MM.1S (cell line): ENCODE measurements at regions not wholly inside any gene's neighbourhood (a gene's known extent, or its start where the extent isn't known, plus 50 kb on each side); places are given as distances from the start of the nearest gene placed in this dataset.

Experiments used
- DNase-seq: peaks from one replicate; pipeline ENCODE4 v3.0.0-alpha.2; 2015
- H2AFZ ChIP-seq: fragments of 300-600 bp; sonication (generic); 2 replicates; pipeline ENCODE4 v1.6.0; 2016; ENCODE audit warnings: antibody characterized with exemption, low read length
- H3F3A ChIP-seq: fragments of 300-600 bp; sonication (generic); 2 replicates; pipeline ENCODE4 v1.6.1; 2016; ENCODE audit warnings: mild to moderate bottlenecking, antibody characterized with exemption, low read length, moderate library complexity, mixed read lengths; ENCODE audit not compliant: insufficient read depth
- H3K27ac ChIP-seq: fragments of 300-600 bp; sonication (generic); 2 replicates; pipeline ENCODE4 v1.5.1; 2016; ENCODE audit warnings: mild to moderate bottlenecking, low read length
- H3K27me3 ChIP-seq: fragments of 300-600 bp; sonication (generic); replicated peaks from 2 replicates; pipeline ENCODE4 v1.6.0; 2016; ENCODE audit warnings: low read length; ENCODE audit not compliant: insufficient read depth
- H3K36me3 ChIP-seq: fragments of 300-600 bp; sonication (generic); replicated peaks from 2 replicates; pipeline ENCODE4 v1.6.1; 2016; ENCODE audit warnings: mild to moderate bottlenecking, low read length, mixed read lengths; ENCODE audit not compliant: insufficient read depth
- H3K4me1 ChIP-seq: fragments of 300-600 bp; sonication (generic); 2 replicates; pipeline ENCODE4 v1.6.1; 2016; ENCODE audit warnings: low read length, mixed read lengths
- H3K4me2 ChIP-seq: fragments of 300-600 bp; sonication (generic); 2 replicates; pipeline ENCODE4 v1.6.0; 2016; ENCODE audit warnings: low read depth, low read length
- H3K4me3 ChIP-seq: fragments of 300-600 bp; sonication (generic); 2 replicates; pipeline ENCODE4 v1.5.1; 2016; ENCODE audit warnings: low read length, mixed read lengths
- H3K79me2 ChIP-seq: fragments of 300-600 bp; sonication (generic); 2 replicates; pipeline ENCODE4 v1.6.1; 2016; ENCODE audit warnings: mixed run types, low read length, mixed read lengths
- H3K9ac ChIP-seq: fragments of 300-600 bp; sonication (generic); 2 replicates; pipeline ENCODE4 v1.6.1; 2016; ENCODE audit warnings: low read length, mixed read lengths
- H3K9me2 ChIP-seq: fragments of 300-600 bp; sonication (generic); replicated peaks from 2 replicates; pipeline ENCODE4 v1.6.1; 2016; ENCODE audit warnings: mild to moderate bottlenecking, low read length, mixed read lengths; ENCODE audit not compliant: insufficient read depth
- H3K9me3 ChIP-seq: fragments of 300-600 bp; sonication (generic); replicated peaks from 2 replicates; pipeline ENCODE4 v1.6.1; 2016; ENCODE audit warnings: mild to moderate bottlenecking, low read length, mixed read lengths; ENCODE audit not compliant: insufficient read depth
- H4K20me1 ChIP-seq: fragments of 300-600 bp; sonication (generic); 2 replicates; pipeline ENCODE4 v1.6.1; 2016; ENCODE audit warnings: mild to moderate bottlenecking, low read length, moderate library complexity, mixed read lengths; ENCODE audit not compliant: insufficient read depth
- CTCF ChIP-seq: fragments of 300-600 bp; sonication (generic); IDR thresholded peaks from 2 replicates; pipeline ENCODE4 v1.5.1; 2016; ENCODE audit warnings: antibody characterized with exemption, low read length, mixed read lengths
- EZH2 ChIP-seq: fragments of 300-600 bp; sonication (generic); optimal IDR thresholded peaks from 2 replicates; pipeline ENCODE3; 2017; ENCODE audit warnings: low read depth, mild to moderate bottlenecking, antibody characterized with exemption, low read length, mixed read lengths
- EZH2phosphoT487 ChIP-seq: fragments of 300-600 bp; sonication (generic); IDR thresholded peaks from 2 replicates; pipeline ENCODE4 v1.6.1; 2018; ENCODE audit warnings: antibody characterized with exemption, low read length

GRCh38 chr4:185862340-185862739 lies 50.3 kb upstream of the SORBS2 start:
- H3K27ac ChIP-seq = no peak overlapping the region
- H4K20me1 ChIP-seq = no peaks in the 10 kb centered on the region
- no peaks in the 10 kb centered on the region for H3K9me2 ChIP-seq
- H3K27me3 ChIP-seq = no peaks in the 10 kb centered on the region
- no peak overlapping the region for H2AFZ ChIP-seq
- H3K79me2 ChIP-seq = no peaks in the 10 kb centered on the region
- no peak overlapping the region for H3K9ac ChIP-seq
- no peaks in the 10 kb centered on the region for H3K4me1 ChIP-seq
- H3K9me3 ChIP-seq = no peaks in the 10 kb centered on the region
- no peaks in the 10 kb centered on the region for H3K36me3 ChIP-seq
- H3K4me2 ChIP-seq = no peak overlapping the region
- H3K4me3 ChIP-seq = no peak overlapping the region
- no peaks in the 10 kb centered on the region for H3F3A ChIP-seq
- DNase-seq = no peak
- TF ChIP-seq EZH2 (no peak), CTCF (no peak), EZH2phosphoT487 (no peak)

- Histone ChIP-seq H3K27ac (no peak overlapping the region), H3K79me2 (no peaks in the 10 kb centered on the region), H2AFZ (no peak overlapping the region), H3K4me3 (no peak overlapping the region), H3K4me1 (no peaks in the 10 kb centered on the region), H3K27me3 (no peaks in the 10 kb centered on the region), H4K20me1 (no peaks in the 10 kb centered on the region), H3K9me2 (no peaks in the 10 kb centered on the region), H3F3A (no peaks in the 10 kb centered on the region), H3K9me3 (no peaks in the 10 kb centered on the region), H3K4me2 (no peak overlapping the region), H3K9ac (no peak overlapping the region), H3K36me3 (no peaks in the 10 kb centered on the region)
- TF ChIP-seq EZH2phosphoT487 (no peak), EZH2 (no peak), CTCF (no peak)
- no peak for DNase-seq
These were observed 52.0 kb upstream of the SORBS2 start for GRCh38 chr4:185863946-185864345.

- Histone ChIP-seq H3K4me1 (no peaks in the 10 kb centered on the region), H3K27me3 (no peaks in the 10 kb centered on the region), H3K9ac (no peak overlapping the region), H2AFZ (no peak overlapping the region), H3K9me2 (no peaks in the 10 kb centered on the region), H3K4me2 (no peak overlapping the region), H3K4me3 (no peak overlapping the region), H3F3A (no peaks in the 10 kb centered on the region), H3K79me2 (no peaks in the 10 kb centered on the region), H3K27ac (no peak overlapping the region), H3K36me3 (no peaks in the 10 kb centered on the region), H3K9me3 (no peaks in the 10 kb centered on the region), H4K20me1 (no peaks in the 10 kb centered on the region)
- DNase-seq = no peak
- TF ChIP-seq CTCF (no peak), EZH2 (no peak), EZH2phosphoT487 (no peak)
These were observed 53.9 kb upstream of the SORBS2 start for GRCh38 chr4:185865901-185866328.
